Thyroid gland (tissue), 4 donors: ENCODE measurements at regions not wholly inside any gene's neighbourhood (a gene's known extent, or its start where the extent isn't known, plus 50 kb on each side); places are given as distances from the start of the nearest gene placed in this dataset.

Source experiments
- DNase-seq, 2 donors: peaks; one replicate each; pipeline ENCODE4 v3.0.0-alpha.2; 2019
- H3K27ac ChIP-seq, 3 donors: fragments of 200-600 bp; sonication (generic); 1 replicate in 2 of 3; 2 replicates in 1 of 3; pipeline ENCODE4 v1.5.1; 2016 to 2019; ENCODE audit warnings: mild to moderate bottlenecking in 1 of 3, moderate library complexity in 1 of 3
- H3K27me3 ChIP-seq: fragments of 200-600 bp; sonication (generic); one replicate; pipeline ENCODE4 v1.5.1; 2019
- H3K36me3 ChIP-seq, 2 donors: fragments of 200-600 bp; sonication (generic); one replicate each; pipeline ENCODE4 v1.5.1; 2016 to 2019
- H3K4me1 ChIP-seq, 2 donors: fragments of 200-600 bp; sonication (generic); one replicate each; pipeline ENCODE4 v1.5.1; 2017 to 2019
- H3K4me3 ChIP-seq, 3 donors: fragments of 200-600 bp; sonication (generic); replicated peaks in 1 of 3; 1 replicate in 2 of 3; 2 replicates in 1 of 3; pipeline ENCODE4 v1.5.1; 2016; ENCODE audit warnings: mild to moderate bottlenecking in 1 of 3
- H3K9me3 ChIP-seq: fragments of 200-600 bp; sonication (generic); one replicate; pipeline ENCODE4 v1.5.1; 2017
- CTCF ChIP-seq, 6 experiments: fragments of 200-600 bp in 3 of 6; fragments of 450-650 bp in 3 of 6; sonication (generic) in 3 of 6; IDR thresholded peaks; one replicate each; pipeline ENCODE4 v1.5.1; 2016 to 2019; ENCODE audit warnings: antibody characterized with exemption in 6 of 6, mild to moderate bottlenecking in 2 of 6, inconsistent platforms in 1 of 6, moderate library complexity in 1 of 6
- POLR2A ChIP-seq, 2 donors: fragments of 450-650 bp; IDR thresholded peaks; one replicate each; pipeline ENCODE4 v1.6.1; 2017; ENCODE audit warnings: antibody characterized with exemption in 2 of 2, mild to moderate bottlenecking in 2 of 2, moderate library complexity in 1 of 2
- WGBS, 2 donors: methylation state at CpG; one replicate each; pipeline ENCODE4 v1.1.5; 2017; 5-methylcytosine and 5-hydroxymethylcytosine counted together
- intact Hi-C: fragments of 100-400 bp; cut with DNase I; formaldehyde crosslinking; loops from one replicate; pipeline ENCODE4 v1.15.1; 2023

GRCh38 chr3:43169987-43170386 lies 64.1 kb upstream of the POMGNT2 start:
- H3K4me3 ChIP-seq = no peak overlapping the region
- no peak for DNase-seq
- no peak overlapping the region for H3K27ac ChIP-seq
- intact Hi-C loops = no loop called here
- TF ChIP-seq POLR2A (IDR thresholded peaks at IDR 0.05) (no peak), CTCF (IDR thresholded peaks at IDR 0.05) (no peak)
- 94% methylated on average over 4 of the region's 4 CpGs for WGBS, 2 donors
- no peaks in the 10 kb centered on the region for H3K4me1 ChIP-seq
- H3K9me3 ChIP-seq = peaks cover 4% of the 10 kb centered on the region
- no peaks in the 10 kb centered on the region for H3K27me3 ChIP-seq
- H3K36me3 ChIP-seq = no peaks in the 10 kb centered on the region

DNA sequence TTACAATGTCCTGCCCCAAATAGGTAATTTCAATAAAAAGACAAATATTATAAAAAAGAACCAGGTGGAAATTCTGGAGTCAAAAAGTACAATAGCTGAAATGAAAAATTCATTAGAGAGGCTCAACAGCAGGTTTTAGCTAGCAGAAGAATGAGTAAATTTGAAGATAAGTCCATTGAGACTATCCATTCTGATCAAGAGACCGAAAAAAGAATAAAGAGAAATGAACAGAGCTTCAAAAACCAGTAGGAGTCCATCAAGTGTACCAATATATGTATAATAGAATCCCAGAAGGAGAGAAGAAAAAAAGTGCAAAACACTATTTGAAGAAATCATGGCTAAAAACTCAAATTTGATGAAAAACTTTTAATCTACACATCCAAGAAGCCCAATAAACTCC lies 60.5 kb upstream of the POMGNT2 start:
- no peak for DNase-seq
- intact Hi-C loops = no loop called here
- WGBS, 2 donors = 70% methylated on average over 1 of the region's 1 CpG
- Histone ChIP-seq H3K4me3 (no peak overlapping the region), H3K27ac (no peak overlapping the region), H3K27me3 (no peaks in the 10 kb centered on the region), H3K36me3 (no peaks in the 10 kb centered on the region), H3K4me1 (no peaks in the 10 kb centered on the region), H3K9me3 (peaks cover 4% of the 10 kb centered on the region)
- TF ChIP-seq POLR2A (IDR thresholded peaks at IDR 0.05) (no peak), CTCF (IDR thresholded peaks at IDR 0.05) (no peak)

- TF ChIP-seq POLR2A (IDR thresholded peaks at IDR 0.05) (no peak), CTCF (IDR thresholded peaks at IDR 0.05) (no peak)
- H3K9me3 ChIP-seq = peaks cover 4% of the 10 kb centered on the region
- WGBS, 2 donors = 90% methylated on average over 3 of the region's 3 CpGs
- intact Hi-C loops = no loop called here
- H3K4me1 ChIP-seq = no peaks in the 10 kb centered on the region
- no peak overlapping the region for H3K4me3 ChIP-seq
- no peak for DNase-seq
- H3K36me3 ChIP-seq = no peaks in the 10 kb centered on the region
- no peak overlapping the region for H3K27ac ChIP-seq
- no peaks in the 10 kb centered on the region for H3K27me3 ChIP-seq
These were observed 59.9 kb upstream of the POMGNT2 start for GRCh38 chr3:43165786-43166185.

- intact Hi-C loops = loop anchor here (5.0 kb wide), 1 partner anchor 338 kb away; no protein-coding TSS in a partner anchor
- no peak for DNase-seq
- WGBS, 2 donors = 78 to 79% methylated on average over 7 to 8 of the region's 9 CpGs
These were observed 58.1 kb upstream of the POMGNT2 start for GRCh38 chr3:43163895-43164493.

More at GRCh38 chr3:43163895-43164493, 58.1 kb upstream of the POMGNT2 start:
- TF ChIP-seq POLR2A (IDR thresholded peaks at IDR 0.05) = no peak
- TF ChIP-seq CTCF (IDR thresholded peaks at IDR 0.05) = no peak
- H3K36me3 ChIP-seq = no peaks in the 10 kb centered on the region
- H3K27me3 ChIP-seq = no peaks in the 10 kb centered on the region
- H3K9me3 ChIP-seq = peaks cover 4% of the 10 kb centered on the region
- H3K4me1 ChIP-seq = no peaks in the 10 kb centered on the region
- no peak overlapping the region for H3K27ac ChIP-seq
- H3K4me3 ChIP-seq = no peak overlapping the region
